Stomach (tissue), 4 donors: ENCODE measurements at regions not wholly inside any gene's neighbourhood (a gene's known extent, or its start where the extent isn't known, plus 50 kb on each side); places are given as distances from the start of the nearest gene placed in this dataset.

ENCODE experiments used
- CTCF ChIP-seq, 7 experiments: fragments of 450-650 bp in 4 of 7; fragments of 200-600 bp in 3 of 7; sonication (generic) in 3 of 7; IDR thresholded peaks; one replicate each; pipeline ENCODE4 v1.5.1; 2016 to 2019; ENCODE audit warnings: antibody characterized with exemption in 7 of 7, control low read depth in 2 of 7, mild to moderate bottlenecking in 1 of 7
- POLR2A ChIP-seq, 4 donors: fragments of 450-650 bp; IDR thresholded peaks; one replicate each; pipeline ENCODE4 v1.6.1; 2016; ENCODE audit warnings: antibody characterized with exemption in 4 of 4, control low read depth in 2 of 4, mild to moderate bottlenecking in 1 of 4, moderate library complexity in 1 of 4
- POLR2AphosphoS5 ChIP-seq, 3 donors: sonication (generic); formaldehyde crosslinking; IDR thresholded peaks; one replicate each; pipeline ENCODE4 v1.6.1; 2016; ENCODE audit warnings: antibody characterized with exemption in 3 of 3

- TF ChIP-seq CTCF (IDR thresholded peaks at IDR 0.05): no peak
- TF ChIP-seq POLR2AphosphoS5 (IDR thresholded peaks at IDR 0.05): no peak
- no peak for TF ChIP-seq POLR2A (IDR thresholded peaks at IDR 0.05)
Measured at GRCh38 chr6:21777846-21778245, 184.3 kb downstream of the SOX4 start.
